DMS114 treated with DMSO at 0.1 percent for 48 hours (cell line): ENCODE measurements at regions not wholly inside any gene's neighbourhood (a gene's known extent, or its start where the extent isn't known, plus 50 kb on each side); places are given as distances from the start of the nearest gene placed in this dataset.

Experiments used
- DNase-seq: peaks from one replicate; lab custom pipeline; 2025; ENCODE audit not compliant: unreplicated experiment; lab: John Stamatoyannopoulos, UW

- DNase-seq = no peak
Measured at GRCh38 chr11:69968396-69969347, 109.4 kb upstream of the ANO1 start.

GRCh38 chr11:69969890-69970784 is 108.0 kb upstream of the ANO1 start:
- DNase-seq = no peak

GRCh38 chr11:69970785-69971535 is 107.2 kb upstream of the ANO1 start:
- DNase-seq = no peak

GRCh38 chr11:69971741-69972140 is 106.4 kb upstream of the ANO1 start:
- DNase-seq = no peak

GRCh38 chr11:69972351-69972802 is 105.7 kb upstream of the ANO1 start:
- DNase-seq = no peak

- no peak for DNase-seq
Measured at GRCh38 chr11:69974528-69974927, 103.6 kb upstream of the ANO1 start.

- DNase-seq = no peak
Measured at GRCh38 chr11:69975822-69976221, 102.3 kb upstream of the ANO1 start.

- no peak for DNase-seq
Measured at GRCh38 chr11:69976794-69977193, 101.3 kb upstream of the ANO1 start.

GRCh38 chr11:69977951-69978350 is 100.2 kb upstream of the ANO1 start:
- no peak for DNase-seq

- DNase-seq = no peak
Measured at GRCh38 chr11:69978841-69979614, 99.1 kb upstream of the ANO1 start.

GRCh38 chr11:69979632-69980031 is 98.5 kb upstream of the ANO1 start:
- no peak for DNase-seq

GRCh38 chr11:69981119-69981784 is 96.9 kb upstream of the ANO1 start:
- DNase-seq = no peak

GRCh38 chr11:69982690-69983570 is 95.2 kb upstream of the ANO1 start:
- no peak for DNase-seq

- DNase-seq = no peak
Measured at GRCh38 chr11:69983571-69983877, 94.6 kb upstream of the ANO1 start.

GRCh38 chr11:69983897-69984438 is 94.1 kb upstream of the ANO1 start:
- no peak for DNase-seq

GRCh38 chr11:69984457-69985261 is 93.5 kb upstream of the ANO1 start:
- DNase-seq = no peak

- DNase-seq = no peak
Measured at GRCh38 chr11:69985331-69985640, 92.8 kb upstream of the ANO1 start.
